Endothelial cell of umbilical vein (primary cell): ENCODE measurements at regions not wholly inside any gene's neighbourhood (a gene's known extent, or its start where the extent isn't known, plus 50 kb on each side); places are given as distances from the start of the nearest gene placed in this dataset.

Experiments used
- CTCF ChIP-seq, 2 donors: IDR thresholded peaks; 1 replicate in 1 of 2; 2 replicates in 1 of 2; pipeline ENCODE4 v1.5.1; 2011; ENCODE audit warnings: low read length in 2 of 2, mild to moderate bottlenecking in 2 of 2, moderate library complexity in 2 of 2, control low read depth in 1 of 2, inconsistent platforms in 1 of 2, low read depth in 1 of 2; ENCODE audit not compliant: insufficient read depth in 1 of 2; ENCODE audit errors: extremely low read depth in 1 of 2
- POLR2AphosphoS5 ChIP-seq: IDR thresholded peaks from 2 replicates; pipeline ENCODE4 v1.6.1; 2012; ENCODE audit warnings: low read depth, mild to moderate bottlenecking, control low read depth, low read length, moderate library complexity; ENCODE audit not compliant: insufficient read depth

GRCh38 chr21:15250384-15250783 lies 185.6 kb upstream of the NRIP1 start:
- TF ChIP-seq POLR2AphosphoS5 (no peak), CTCF (IDR thresholded peaks at IDR 0.05; ENCODE audit: extremely low read depth in 1 of 2, insufficient read depth in 1 of 2, low read depth in 1 of 2, low read length in 2 of 2) (no peak)
